HG02938 (cell line): ENCODE measurements at regions not wholly inside any gene's neighbourhood (a gene's known extent, or its start where the extent isn't known, plus 50 kb on each side); places are given as distances from the start of the nearest gene placed in this dataset.

Experiments used
- ATAC-seq: cut with Tn5 transposase; IDR thresholded peaks from one replicate; pipeline ENCODE4 v1.9.1; 2021; ENCODE audit warnings: mild to moderate bottlenecking, moderate library complexity; ENCODE audit not compliant: unreplicated experiment

DNA sequence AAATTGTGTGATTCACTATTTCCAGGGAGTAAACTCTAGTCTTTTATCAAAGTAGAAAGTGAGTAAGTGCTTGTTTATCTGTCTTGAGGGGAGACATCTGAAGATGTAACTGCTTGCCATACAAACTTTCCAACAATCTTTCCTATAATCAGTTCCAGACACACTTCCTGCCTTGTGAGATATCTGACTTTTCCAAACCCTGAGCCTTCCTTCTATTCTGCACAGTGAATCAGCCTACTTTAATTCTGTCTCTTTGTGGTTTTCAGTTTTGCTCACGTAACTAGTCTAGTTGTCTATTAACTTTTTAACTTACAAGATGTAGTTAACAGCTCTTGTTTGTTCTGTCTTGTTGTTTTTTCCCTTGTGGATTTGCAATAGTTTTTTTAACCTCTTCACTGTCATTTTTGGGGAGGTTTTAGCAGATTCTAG, 947.8 kb downstream of the C4orf33 start:
- ATAC-seq = peak; percentile 90

DNA sequence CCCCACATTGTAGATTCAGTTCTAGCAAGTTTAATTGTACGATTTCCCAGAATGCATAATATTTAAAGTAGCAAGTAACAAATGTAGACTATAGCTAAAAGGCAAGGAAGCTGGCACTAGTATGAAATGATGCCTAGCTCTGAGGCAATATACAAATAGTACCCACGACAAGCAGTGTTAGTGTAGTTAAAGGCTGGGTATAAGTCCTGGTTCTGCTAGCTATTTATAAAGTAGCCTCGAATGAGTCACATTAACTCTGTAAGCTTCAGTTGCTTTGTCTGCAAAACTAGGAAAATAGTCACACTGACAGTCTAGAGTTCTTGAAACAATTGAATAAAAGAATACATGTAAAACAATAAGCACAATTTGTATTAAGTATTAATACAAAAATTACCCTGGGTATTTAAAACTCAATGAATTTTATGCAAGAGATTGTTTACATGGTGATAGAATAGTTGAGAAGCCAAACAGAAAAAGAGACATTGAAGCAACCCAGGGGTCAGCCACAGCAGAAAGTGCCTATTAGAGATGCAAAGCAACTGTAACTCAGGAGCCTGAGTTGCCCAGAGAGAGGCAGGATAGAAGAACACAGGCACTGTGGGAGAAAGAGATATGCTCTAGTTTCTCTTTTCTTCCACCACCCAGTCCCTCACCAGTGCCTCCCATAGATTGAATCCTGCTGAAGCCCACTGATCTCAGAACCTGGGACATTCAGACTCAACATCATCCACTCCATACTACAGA, 949.0 kb downstream of the C4orf33 start:
- ATAC-seq = no peak

- ATAC-seq = no peak
Measured at GRCh38 chr4:130053723-130054122, 957.8 kb downstream of the C4orf33 start.

DNA sequence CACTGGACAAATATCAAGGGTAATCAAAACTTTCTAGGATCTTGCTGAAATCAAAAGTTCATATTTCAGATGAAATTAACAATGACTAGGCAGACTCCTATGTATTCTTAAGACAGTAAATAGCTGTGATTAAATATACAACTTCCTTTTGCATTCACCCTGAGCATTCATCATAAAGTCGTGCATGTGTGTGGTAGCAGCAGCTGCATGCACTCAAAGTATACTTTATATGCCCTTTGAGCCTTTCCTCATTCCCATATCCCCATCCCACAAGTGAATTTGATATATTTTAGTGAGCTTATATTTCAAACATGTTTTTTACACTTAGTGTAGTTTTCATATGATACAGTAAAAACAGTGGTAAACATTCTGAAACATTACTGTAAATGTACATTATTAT, 959.0 kb downstream of the C4orf33 start:
- no peak for ATAC-seq

GRCh38 chr4:130056286-130056685, 960.3 kb downstream of the C4orf33 start:
- no peak for ATAC-seq

- ATAC-seq = no peak
Measured at GRCh38 chr4:130064471-130064870, 968.5 kb downstream of the C4orf33 start.

- ATAC-seq = no peak
Measured at GRCh38 chr4:130067419-130067818, 971.5 kb downstream of the C4orf33 start.

DNA sequence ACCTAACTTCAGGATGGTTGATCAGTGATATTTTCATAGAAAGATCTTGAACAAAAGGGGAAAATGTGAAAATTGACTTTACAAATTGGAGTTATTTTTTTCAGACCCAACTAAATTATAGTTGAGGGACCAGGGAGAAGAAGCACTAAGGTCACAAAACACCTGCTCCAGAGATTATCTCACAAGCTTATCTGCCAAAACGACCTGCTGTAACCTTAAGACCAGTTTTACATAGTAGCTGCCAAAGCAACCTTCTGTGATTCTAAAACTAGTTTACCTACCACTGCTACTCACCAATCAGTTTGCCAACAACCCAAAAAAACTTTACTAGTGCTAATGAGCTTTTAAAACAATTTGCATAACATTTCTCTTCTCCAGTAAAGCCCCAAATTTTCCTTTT, 972.1 kb downstream of the C4orf33 start:
- ATAC-seq = no peak

GRCh38 chr4:130071746-130072145, 975.8 kb downstream of the C4orf33 start:
- ATAC-seq = no peak

DNA sequence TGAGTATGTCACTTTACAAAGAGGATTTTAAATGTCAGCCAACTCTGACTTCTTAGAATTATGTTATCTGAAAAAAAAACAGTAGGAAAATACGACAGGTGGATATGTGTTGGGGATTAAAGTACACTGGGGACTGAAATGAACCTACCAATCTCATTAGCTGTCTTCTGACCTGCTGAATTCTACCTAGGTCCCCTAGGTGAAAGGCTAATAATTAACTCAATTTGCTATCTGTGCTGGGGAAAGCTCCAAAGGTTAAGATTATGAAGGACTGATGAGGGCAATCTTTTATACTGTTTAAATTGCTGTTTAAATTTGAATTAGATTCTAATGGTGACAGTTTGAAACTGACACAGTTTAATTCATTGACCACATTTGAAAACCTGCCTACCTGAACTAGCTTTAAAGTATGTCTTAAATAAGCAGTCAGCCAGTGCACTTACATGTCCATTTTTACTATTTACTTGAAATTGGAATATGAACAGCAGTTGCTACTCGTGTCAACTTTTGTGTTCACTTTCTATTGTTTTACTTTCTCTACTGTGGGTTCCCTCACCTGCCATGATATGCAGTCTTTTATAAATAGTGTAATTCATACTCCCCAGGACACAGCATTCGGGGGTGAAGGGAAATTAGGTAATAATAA, 977.3 kb downstream of the C4orf33 start:
- no peak for ATAC-seq

DNA sequence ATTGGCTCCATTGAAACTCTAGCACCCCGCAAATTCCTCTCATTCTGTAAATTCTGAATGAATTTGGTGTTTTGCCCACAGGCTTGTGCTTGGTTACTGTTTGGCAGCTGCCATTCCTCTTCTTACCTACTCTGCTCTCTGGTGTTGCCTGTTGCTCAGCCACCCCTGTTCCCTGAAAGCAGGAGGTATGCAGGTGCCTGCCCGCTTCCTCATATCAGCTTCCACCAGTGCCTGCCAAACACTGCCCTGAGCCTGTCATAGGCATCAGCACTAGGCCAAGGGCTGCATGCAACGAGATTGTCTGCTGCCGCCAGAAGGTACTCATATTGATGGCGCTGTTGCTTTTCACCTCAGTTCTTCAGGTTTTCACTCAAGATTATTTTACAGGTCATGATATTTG, 978.1 kb downstream of the C4orf33 start:
- no peak for ATAC-seq

- no peak for ATAC-seq
Measured at GRCh38 chr4:130077275-130077674, 981.3 kb downstream of the C4orf33 start.

DNA sequence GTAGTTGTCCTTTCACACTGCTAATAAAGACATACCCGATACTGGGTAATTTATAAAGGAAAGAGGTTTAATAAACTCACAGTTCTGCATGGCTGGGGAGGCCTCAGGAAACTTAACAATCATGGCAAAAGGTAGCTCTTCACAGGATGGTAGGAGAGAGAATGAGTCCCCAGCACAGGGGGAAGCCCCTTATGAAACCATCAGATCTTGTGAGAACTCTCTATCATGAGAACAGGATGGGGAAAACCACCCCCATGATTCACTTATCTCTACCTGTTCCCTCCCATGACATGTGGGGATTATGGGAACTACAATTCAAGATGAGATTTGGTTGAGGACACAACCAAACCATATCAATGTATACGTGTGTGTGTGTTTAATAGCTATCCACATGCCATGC, 983.1 kb downstream of the C4orf33 start:
- ATAC-seq = peak; percentile 53

DNA sequence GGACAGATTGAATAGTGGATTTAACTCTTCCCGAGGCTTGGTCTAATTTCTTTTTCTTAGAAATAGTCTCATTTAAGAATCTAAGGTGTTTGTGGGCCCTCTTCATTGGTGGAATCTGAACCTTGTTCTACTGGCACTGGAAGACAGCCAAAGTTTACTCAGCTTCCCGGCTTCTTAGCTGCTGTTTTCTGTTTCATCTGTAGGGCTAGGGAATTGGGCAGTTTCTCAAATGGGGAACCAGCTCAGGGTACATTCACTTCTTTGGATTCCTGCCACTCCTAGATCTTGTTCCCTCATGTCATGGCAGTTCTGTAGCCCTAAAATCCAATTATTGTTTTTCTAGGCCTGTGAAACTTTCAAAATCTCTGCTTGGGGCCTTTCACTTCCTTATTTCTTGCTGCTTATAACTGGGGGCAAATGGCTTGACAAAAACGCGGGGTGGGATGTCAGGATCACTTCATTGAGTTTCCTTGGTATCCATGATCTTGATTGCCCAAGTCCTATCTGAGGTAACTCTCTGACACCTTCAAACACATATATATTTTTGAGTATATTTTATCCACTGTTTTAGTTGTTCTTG, 985.0 kb downstream of the C4orf33 start:
- no peak for ATAC-seq

- no peak for ATAC-seq
Measured at GRCh38 chr4:130090427-130090826, 994.5 kb downstream of the C4orf33 start.

GRCh38 chr4:130092187-130093015, 996.4 kb downstream of the C4orf33 start:
- ATAC-seq = no peak

DNA sequence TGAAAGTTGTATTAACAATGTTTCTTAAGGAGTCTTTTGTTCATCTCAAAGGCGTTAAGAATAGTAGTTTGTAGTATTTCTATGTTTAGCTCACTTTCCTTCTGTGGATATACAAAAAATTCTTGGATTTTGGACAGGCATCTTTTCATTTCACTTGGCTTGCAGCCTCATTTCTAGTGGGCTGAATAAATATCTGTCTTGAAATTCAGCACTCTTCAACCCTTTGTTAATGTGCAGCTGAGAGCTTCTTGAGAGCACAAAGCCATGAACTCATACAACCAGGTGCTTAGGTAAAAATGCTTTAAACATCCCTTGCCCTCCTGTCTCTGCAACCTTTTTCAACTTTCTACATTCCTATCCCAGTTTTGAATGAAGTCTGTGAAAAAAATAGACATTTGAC, 1003.2 kb downstream of the C4orf33 start:
- no peak for ATAC-seq

DNA sequence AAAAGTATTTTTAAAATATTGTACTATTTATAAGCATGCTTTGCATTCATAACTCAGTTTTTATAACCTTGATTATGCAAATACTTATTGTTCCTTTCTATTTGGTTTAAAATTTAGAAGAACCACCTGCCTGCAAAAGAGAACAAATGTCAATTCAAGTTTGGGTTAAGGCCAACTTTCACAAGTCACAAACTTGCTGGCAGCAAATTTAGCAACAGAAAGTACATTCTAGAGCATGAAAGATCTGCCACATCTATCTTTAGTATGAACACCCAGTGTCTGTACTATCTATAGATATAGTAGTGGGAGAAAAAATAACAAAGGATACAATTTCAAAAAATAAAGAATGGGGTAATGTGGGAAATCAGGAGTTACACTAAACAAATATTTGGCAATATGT, 1014.2 kb downstream of the C4orf33 start:
- ATAC-seq = peak; percentile 57

DNA sequence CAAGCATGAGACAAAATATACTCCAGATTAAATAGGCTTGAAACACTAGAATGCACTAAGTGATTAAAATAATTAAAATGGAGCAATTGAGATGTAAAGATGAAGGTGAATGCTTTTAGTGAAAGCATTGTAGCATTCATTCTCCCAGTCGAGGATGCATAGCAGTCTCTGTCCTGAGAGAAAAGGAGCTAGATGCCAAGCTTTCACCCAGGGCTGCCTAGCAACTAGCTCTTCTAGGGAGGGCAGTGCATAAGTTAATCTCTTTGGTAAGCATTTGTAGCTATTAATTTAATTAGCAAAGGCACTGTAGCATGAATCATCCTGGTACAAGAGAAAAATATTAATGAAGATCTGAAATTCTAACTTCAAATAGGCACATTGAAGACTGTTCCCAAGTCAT, 1014.8 kb downstream of the C4orf33 start:
- no peak for ATAC-seq

- ATAC-seq = no peak
Measured at GRCh38 chr4:130124066-130124465, 1028.1 kb downstream of the C4orf33 start.

- ATAC-seq = no peak
Measured at GRCh38 chr4:130125467-130125866, 1029.5 kb downstream of the C4orf33 start.
